ENCODE measurements at regions not wholly inside any gene's neighbourhood (a gene's known extent, or its start where the extent isn't known, plus 50 kb on each side); places are given as distances from the start of the nearest gene placed in this dataset.
A peak's percentile ranks its signal among the peaks of the same experiment; 100 is the strongest.
"Not testable (repeated sequence)": the region's sequence is repeated elsewhere in the genome, so short reads cannot be mapped to it uniquely, and the experiment has no call there.

GRCh38 chr1:220421508-220421907 lies 106.4 kb upstream of the MARK1 start:
- no peak for DNase-seq (ENCODE audit: low read depth)
- no peak overlapping the region for H3K4me3 ChIP-seq (ENCODE audit: low read depth, low read length)
- TF ChIP-seq CTCF (conservative IDR thresholded peaks at IDR 0.05; ENCODE audit: low read depth, low read length), result no peak

- no peak for DNase-seq (ENCODE audit: low read depth)
- no peak for TF ChIP-seq CTCF (conservative IDR thresholded peaks at IDR 0.05; ENCODE audit: low read depth, low read length)
- no peak overlapping the region for H3K4me3 ChIP-seq (ENCODE audit: low read depth, low read length)
Measured at GRCh38 chr1:220420726-220421125, 107.2 kb upstream of the MARK1 start.

GRCh38 chr1:220412382-220412781 lies 115.6 kb upstream of the MARK1 start:
- not testable (repeated sequence) for H3K4me3 ChIP-seq (ENCODE audit: low read depth, low read length); DNase-seq (ENCODE audit: low read depth)

- no peak overlapping the region for H3K4me3 ChIP-seq (ENCODE audit: low read depth, low read length)
- TF ChIP-seq CTCF (conservative IDR thresholded peaks at IDR 0.05; ENCODE audit: low read depth, low read length), result no peak
- DNase-seq (ENCODE audit: low read depth), result peak; percentile 40
Measured at GRCh38 chr1:220410611-220411010, 117.3 kb upstream of the MARK1 start.

GRCh38 chr1:220409771-220410595 lies 118.0 kb upstream of the MARK1 start:
- TF ChIP-seq CTCF (conservative IDR thresholded peaks at IDR 0.05; ENCODE audit: low read depth, low read length), result no peak
- no peak overlapping the region for H3K4me3 ChIP-seq (ENCODE audit: low read depth, low read length)
- peak; percentile 5 for DNase-seq (ENCODE audit: low read depth)

- DNase-seq (ENCODE audit: low read depth), result no peak
- no peak overlapping the region for H3K4me3 ChIP-seq (ENCODE audit: low read depth, low read length)
- no peak for TF ChIP-seq CTCF (conservative IDR thresholded peaks at IDR 0.05; ENCODE audit: low read depth, low read length)
Measured at GRCh38 chr1:220407191-220407590, 120.7 kb upstream of the MARK1 start.

GRCh38 chr1:220398238-220398637 lies 126.0 kb upstream of the RAB3GAP2 start:
- no peak for TF ChIP-seq CTCF (conservative IDR thresholded peaks at IDR 0.05; ENCODE audit: low read depth, low read length)
- H3K4me3 ChIP-seq (ENCODE audit: low read depth, low read length), result no peak overlapping the region
- DNase-seq (ENCODE audit: low read depth), result no peak
